ENCODE measurements at regions not wholly inside any gene's neighbourhood (a gene's known extent, or its start where the extent isn't known, plus 50 kb on each side); places are given as distances from the start of the nearest gene placed in this dataset.

GRCh38 chr9:1431461-1431860, 381.3 kb downstream of the DMRT2 start:
- TF ChIP-seq POLR2A (IDR thresholded peaks at IDR 0.05) (no peak), CTCF (IDR thresholded peaks at IDR 0.05) (no peak), EP300 (IDR thresholded peaks at IDR 0.05; ENCODE audit: low read depth) (no peak)

All from transverse colon (tissue), 3 donors.